DOHH2 (cell line): ENCODE measurements at regions not wholly inside any gene's neighbourhood (a gene's known extent, or its start where the extent isn't known, plus 50 kb on each side); places are given as distances from the start of the nearest gene placed in this dataset.

ENCODE experiments used
- EZH2phosphoT487 ChIP-seq: fragments of 200-600 bp; sonication (generic); IDR thresholded peaks from 2 replicates; pipeline ENCODE4 v1.6.1; 2017; ENCODE audit warnings: borderline replicate concordance, mild to moderate bottlenecking, antibody characterized with exemption, low read length, moderate library complexity, mixed read lengths
- TF ChIP-seq, protein P1 (sequence below): fragments of 200-600 bp; sonication (generic); IDR thresholded peaks from one replicate; pipeline ENCODE4 v1.5.1; 2014; ENCODE audit warnings: antibody characterized with exemption, mild to moderate bottlenecking, low read depth, low read length; ENCODE audit not compliant: poor library complexity, severe bottlenecking

DNA sequence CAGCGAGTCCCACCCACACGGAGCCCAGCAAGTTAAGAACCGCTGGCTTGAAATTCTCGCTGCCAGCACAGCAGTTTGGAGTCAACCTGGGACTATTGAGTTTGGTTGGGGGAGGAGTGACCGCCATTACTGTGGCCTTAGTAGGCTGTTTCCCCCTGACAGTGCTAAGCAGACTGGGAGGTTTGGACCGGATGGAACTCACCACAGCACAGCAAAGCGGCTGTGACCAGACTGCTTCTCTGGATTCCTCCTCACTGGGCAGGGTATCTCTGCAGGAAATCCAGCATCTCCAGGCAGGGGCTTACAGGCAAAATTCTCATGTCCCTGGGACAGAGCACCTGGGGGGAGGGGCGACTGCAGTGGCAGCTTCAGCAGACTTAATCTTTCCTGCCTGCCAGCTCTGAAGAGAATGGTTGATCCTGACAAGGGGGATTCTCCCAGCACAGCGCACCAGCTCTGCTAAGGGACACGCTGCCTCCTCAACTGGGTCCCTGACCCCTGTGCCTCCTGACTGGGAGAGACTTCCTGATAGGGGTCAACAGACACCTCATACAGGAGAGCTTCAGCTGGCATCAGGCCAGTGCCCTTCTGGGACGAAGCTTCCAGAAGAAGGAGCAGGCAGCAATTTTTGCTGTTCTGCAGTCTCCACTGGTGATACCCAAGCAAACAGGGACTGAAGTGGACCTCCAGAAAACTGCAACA is 425.4 kb downstream of the NYAP2 start:
- TF ChIP-seq, protein P1, sequence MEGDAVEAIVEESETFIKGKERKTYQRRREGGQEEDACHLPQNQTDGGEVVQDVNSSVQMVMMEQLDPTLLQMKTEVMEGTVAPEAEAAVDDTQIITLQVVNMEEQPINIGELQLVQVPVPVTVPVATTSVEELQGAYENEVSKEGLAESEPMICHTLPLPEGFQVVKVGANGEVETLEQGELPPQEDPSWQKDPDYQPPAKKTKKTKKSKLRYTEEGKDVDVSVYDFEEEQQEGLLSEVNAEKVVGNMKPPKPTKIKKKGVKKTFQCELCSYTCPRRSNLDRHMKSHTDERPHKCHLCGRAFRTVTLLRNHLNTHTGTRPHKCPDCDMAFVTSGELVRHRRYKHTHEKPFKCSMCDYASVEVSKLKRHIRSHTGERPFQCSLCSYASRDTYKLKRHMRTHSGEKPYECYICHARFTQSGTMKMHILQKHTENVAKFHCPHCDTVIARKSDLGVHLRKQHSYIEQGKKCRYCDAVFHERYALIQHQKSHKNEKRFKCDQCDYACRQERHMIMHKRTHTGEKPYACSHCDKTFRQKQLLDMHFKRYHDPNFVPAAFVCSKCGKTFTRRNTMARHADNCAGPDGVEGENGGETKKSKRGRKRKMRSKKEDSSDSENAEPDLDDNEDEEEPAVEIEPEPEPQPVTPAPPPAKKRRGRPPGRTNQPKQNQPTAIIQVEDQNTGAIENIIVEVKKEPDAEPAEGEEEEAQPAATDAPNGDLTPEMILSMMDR = no peak
- no peak for TF ChIP-seq EZH2phosphoT487
